SK-N-DZ (cell line): ENCODE measurements at regions not wholly inside any gene's neighbourhood (a gene's known extent, or its start where the extent isn't known, plus 50 kb on each side); places are given as distances from the start of the nearest gene placed in this dataset.
"Not testable (repeated sequence)": the region's sequence is repeated elsewhere in the genome, so short reads cannot be mapped to it uniquely, and the experiment has no call there.

Source experiments
- DNase-seq: peaks from one replicate; pipeline ENCODE4 v3.0.0-alpha.2; 2015; ENCODE audit warnings: low spot score

DNA sequence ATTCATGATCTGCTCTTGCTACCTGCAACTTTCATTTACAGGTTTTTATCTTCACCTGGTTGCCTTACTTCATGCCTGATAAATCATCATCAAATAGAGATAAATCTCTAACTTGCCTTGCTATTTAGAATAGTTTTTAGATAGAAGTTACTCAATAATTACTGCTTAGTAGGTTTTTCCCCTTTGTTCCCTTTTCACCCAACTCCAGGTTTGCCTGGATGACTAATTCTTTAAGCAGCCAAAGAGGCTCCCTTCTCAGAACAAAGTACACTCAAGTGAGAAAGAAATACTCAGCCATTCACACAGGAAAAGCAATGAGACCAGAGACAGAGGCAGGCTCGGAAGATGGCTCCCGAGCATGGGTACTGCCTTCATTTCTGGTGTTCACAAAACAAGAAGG lies 268.1 kb upstream of the CRBN start:
- no peak for DNase-seq

DNA sequence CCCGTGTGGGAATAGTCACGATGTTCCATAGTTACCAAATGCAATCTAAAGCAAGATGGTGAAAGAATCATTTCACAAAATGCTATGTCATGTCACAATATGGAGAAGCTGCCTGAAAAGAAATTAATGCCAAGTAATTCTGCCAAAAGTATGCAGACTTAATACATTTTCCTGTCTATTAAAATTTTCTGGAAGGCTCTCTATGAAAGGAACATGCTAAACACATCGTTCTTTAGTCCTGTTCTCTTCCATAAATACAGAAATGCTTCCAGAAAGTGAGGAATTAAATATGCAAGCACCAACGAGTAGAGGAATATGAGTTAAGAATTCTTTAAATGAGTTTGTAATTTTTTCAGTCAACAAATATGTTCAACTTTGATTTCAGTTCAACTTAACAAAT lies 266.8 kb upstream of the CRBN start:
- no peak for DNase-seq

DNA sequence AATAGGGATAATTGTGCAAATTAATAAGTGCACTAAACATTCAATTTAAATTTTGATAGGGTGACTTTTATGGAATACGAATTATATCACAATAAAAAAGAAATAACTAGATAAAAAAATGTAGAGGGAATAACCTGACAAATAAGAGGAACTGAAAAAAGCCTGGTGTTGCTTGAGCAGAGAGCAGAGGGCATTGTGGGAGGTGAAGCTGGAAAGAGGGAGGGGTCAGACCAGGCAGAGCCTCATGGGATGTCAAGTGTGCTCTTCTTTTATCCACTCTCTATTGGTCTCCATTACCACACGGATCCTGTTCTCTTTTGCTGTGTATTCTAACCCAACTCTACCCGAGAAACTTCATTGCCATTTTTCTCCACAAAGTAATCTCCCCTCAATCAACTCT lies 264.0 kb upstream of the CRBN start:
- no peak for DNase-seq

DNA sequence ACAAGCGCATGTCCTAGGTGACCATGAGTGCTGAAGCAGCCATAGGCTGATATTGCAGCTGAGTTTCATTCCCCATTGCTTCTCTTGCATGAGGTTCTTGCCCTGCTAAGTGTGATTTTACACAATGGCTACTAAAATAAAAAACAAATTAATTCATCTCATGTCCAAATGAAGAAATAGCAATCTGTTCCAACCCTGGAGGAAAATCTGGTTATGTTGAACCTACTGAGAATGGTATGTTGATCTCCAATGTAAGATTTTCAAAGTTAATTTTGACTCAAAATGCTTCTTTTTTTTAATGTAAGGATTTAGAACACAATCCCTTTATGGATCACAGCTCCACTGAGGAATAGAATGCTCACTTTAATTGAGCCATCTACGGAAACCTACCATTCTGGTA lies 254.2 kb upstream of the CRBN start:
- no peak for DNase-seq

DNA sequence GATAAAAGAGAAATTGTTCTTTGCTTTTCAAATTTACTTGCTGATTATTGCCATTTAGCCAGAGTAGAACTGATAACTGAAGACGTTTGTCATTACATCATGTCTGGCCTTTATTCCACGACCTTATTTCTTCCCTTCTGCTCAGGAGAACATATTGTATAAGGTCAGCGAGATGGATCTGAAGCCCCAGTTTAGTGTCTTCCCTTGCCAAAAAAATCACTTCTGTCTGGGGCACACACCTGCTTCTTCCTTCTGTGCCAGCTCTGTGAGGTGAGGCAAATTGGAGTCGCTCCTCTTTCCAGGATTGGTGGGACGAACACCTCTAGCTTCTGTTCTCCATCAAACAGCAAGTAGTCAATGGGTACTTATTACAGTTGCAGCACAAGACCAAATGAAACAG lies 250.3 kb upstream of the CRBN start:
- no peak for DNase-seq

DNA sequence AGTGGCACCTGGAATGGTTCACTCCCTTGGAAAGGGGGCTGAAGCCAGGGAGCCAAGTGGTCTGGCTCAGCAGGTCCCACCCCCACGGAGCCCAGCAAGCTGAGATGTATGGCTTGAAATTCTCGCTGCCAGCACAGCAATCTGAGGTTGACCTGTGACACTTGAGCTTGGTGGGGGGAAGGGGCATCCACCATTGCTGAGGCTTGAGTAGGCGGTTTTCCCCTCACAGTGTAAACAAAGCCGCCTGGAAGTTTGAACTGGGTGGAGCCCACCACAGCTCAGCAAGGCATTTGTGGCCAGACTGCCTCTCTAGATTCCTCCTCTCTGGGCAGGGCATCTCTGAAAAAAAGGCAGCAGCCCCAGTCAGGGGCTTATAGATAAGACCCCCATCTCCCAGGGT lies 228.2 kb upstream of the CRBN start:
- not testable (repeated sequence) for DNase-seq

DNA sequence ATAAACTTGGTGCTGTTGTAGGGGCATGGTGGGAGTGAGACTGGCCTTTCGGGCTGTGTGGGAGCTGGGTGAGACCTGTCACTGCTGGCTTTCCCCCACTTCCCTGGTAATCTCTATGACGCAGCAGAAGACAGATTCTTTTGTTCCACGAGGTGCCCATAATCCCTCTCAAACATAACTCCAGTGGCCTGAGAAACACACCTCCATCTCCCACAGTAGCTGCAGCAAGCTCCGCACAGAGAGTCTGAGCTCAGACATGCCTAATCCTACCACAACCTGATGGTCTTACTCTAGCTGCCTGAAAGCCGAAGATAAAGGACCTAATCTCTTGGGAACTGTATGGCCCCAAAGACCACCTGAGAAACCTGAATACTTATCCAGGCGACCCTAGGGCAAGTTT lies 225.6 kb upstream of the CRBN start:
- DNase-seq, result no peak

DNA sequence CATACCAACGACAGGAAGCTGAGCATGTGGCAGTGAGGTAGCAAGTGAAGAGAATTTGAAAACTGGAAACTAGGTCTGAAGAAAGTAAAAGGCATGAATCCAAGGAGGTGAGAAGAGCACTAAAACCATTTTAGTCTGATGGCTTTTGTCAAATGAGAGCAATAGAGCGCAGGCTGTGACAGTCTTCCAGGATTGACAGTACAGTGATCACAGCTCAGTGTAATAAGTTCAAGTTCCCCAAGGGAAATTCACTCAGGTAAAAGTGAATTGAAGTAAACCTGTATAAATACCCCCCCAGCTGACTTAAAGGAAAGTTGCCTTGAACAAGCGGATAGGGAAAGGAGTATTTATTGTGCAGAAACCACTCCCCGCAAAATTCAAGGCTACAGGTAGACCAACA lies 224.2 kb upstream of the CRBN start:
- no peak for DNase-seq

DNA sequence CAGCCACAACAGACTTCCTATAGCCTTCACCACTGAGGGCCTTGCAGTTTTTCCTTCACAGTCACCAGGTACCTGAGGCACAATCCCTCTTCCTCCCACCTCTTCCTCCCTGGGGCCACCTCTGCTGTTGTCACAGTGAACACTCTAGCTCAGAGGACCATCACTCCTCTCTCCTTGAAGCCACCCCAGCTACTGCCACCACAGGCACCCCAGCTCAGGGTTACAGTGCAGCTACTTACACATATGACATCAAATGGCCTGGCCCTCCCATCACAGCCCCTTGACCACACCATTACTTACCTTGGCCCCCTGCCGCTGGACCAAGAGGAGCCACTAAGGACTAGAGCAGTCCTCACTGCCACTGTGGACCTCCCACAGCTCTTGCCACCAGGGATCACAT lies 213.5 kb upstream of the CRBN start:
- DNase-seq, result no peak

DNA sequence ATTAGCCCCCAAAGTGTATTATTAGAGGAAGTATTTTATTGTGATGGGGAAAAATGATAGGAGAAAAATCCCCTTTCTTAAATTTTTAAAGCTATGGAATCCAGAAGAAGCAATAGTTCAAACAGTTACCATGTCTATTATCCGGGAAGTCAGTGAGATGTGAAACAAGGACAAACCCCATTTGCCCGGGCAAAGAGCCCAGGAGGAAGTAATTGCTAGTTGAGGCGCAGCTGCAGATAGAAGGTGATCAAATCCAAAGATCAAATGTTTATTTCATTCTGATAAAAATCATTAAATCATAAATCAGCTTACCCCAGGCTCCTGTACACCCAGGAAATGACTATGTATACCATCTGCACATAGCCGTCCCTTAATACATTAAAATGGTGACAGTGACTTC lies 204.0 kb upstream of the CRBN start:
- DNase-seq, result no peak

DNA sequence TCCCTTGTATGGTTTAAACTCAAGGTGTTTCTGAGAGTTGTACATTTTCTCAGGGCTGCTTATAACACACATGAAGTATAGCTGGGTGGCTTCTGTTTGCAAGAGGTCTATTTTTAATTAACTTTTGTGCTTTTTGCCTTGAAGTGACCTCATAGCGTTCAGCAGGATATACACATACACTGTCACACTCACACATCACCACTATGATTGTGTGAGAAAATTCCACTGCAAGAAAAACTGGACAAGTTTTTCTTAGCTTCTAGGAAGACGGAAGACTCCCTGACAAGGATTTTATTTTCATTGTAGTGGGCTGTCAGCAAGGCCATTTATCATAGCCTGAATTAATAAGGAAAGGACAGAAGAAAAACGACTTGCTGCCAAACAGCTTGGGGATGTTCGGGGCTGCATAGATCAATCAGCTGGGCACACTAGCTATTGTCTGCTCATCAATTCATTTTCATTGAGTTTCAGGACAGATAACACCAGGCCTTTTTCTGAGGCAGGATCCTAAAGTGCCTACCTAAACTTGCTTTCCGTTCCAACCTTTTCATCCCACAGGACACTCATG lies 192.8 kb upstream of the CRBN start:
- DNase-seq, result no peak

DNA sequence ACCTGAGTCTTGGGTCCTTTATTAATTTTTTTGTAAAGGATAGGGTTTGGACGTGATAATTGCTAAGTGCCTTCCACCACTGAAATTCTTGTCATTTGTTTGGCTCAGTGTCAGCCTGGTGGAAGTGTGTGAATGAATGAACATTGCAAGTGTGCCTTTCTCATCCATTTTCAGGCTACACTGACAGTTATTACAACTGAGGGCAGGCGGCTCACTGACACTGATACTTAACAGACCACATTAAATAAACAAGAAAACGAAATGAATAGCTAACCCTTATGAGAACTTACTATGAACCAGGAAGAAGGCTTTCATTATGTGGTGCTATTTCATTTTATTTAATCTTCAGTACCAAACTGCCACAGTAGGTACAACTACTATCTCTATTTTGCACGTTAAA lies 188.8 kb upstream of the CRBN start:
- peak; percentile 8 for DNase-seq

DNA sequence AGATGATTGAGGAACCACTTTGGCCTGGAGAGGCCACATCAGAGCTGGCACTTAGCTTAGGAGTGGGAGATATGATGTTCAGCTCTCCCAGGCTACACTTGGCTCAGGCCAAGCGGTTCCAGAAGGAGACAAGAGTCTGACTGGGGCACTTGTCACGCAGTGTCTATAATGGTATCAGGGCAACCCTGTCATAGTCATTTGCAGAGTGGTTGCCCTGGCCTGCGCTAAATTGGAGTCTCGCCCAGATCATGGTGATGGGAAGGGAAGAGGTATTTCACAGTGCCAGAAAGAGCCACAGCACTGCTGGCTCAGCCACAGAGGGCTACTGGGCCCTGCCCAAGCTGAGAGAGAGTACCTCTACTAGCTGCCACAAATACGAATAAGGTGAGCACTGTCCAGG lies 186.9 kb upstream of the CRBN start:
- DNase-seq, result no peak

DNA sequence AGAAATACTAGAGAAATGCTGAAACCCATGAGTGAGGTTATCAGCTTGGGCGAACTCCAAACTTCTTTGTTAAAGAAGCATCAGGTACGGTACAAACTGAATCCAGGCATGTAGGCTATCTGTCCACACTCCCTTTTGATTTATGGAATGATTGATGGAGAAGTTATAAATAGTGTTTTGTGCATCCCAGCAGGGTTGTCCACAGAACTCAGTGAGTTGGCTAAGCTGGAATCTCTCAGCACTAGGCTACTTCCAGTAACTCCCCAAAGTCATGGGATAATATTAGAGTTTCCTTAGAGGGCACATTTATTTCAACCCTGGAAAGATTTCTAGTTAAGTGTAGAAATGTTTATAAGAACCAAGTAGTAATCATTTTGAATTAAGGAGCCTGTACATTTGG lies 186.2 kb upstream of the CRBN start:
- no peak for DNase-seq

DNA sequence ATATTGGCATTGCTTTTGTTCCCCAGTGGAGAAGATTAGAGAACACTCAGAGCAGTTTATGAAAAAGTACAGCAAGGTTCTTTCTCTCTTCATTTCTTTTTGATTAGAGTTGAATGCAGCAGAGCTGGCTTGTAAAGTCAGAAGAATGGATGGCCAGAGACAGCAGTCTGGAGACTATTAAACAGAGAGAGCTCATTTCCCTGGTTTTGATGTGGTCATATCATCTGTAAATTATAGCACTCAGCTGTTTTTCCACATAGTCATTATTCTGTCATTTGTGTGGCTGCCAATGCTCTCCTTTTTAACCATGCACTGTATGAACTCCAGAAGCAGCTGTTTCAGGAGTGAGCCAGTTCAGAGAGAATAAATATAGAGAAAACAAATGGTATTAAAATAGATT lies 177.4 kb upstream of the CRBN start:
- no peak for DNase-seq

DNA sequence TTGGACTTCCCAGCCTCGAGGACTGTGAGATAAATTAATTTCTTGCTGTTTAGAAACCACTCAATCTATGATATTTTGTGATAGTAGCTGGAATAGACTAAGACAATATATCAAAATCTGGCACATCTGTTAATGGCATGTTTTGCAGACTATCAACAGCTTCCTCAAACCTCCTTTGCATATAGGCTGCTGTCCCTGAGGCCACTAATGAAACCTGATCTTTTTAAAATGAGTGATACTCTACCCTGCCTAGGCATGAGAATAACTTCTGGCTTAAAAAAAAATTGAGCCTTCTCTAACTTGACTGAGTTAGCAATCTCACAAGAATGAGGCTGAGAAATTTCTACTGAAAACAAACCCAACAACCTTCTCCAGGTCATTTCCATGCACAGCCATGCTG lies 176.0 kb upstream of the CRBN start:
- DNase-seq, result no peak

DNA sequence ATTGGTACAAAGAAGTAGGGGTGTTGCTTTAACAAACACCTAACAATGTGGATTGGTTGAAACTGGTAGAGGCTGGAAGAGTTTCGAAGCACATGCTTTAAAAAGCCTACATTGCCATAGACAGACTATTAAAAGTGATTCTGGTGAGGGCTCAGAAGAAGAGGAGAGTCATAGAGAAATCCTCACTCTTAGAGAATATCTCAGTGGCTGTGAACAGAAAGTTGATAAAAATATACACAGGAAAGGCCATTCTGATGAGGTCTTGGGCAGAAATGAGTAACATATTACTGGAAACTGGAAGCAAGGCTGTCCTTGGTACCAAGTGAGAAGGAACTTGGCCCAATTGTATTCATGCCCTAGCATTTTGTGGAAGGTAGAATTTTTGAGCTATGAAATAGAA lies 173.7 kb upstream of the CRBN start:
- DNase-seq, result no peak

DNA sequence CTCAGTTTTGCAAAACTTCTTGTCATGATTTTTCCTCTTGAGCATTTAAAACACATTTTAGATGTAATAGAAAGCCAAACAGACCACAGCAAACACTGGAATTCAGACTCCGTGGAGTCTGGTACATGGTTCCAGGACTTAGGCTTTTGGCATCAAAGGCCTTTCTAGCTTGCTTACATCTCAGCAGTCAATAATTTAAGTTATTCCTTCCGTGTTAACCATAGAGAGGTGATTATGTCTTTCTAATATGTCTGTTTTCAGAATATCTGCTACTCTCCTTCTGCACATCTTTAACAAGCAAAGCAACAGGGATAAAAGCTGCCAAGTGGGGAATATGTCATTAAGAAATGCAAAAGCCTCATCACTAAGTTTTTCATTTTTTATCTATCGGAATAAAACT lies 171.7 kb upstream of the CRBN start:
- no peak for DNase-seq

DNA sequence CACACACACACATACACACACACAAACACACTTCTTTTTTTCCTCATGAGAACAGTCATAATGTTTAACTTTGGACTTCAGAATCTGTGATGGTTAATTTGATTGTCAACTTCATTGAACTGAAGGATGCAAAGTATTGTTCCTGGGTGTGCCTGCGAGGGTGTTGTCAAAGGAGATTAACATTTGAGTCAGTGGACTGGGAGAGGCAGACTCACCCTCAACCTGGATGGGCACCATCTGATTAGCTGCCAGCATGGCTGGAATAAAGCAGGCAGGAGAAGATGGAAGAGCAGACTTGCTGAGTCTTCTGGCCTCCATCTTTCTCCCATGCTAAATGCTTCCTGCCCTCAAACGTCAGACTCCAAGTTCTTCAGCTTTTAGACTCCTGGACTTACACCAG lies 167.6 kb upstream of the CRBN start:
- not testable (repeated sequence) for DNase-seq

DNA sequence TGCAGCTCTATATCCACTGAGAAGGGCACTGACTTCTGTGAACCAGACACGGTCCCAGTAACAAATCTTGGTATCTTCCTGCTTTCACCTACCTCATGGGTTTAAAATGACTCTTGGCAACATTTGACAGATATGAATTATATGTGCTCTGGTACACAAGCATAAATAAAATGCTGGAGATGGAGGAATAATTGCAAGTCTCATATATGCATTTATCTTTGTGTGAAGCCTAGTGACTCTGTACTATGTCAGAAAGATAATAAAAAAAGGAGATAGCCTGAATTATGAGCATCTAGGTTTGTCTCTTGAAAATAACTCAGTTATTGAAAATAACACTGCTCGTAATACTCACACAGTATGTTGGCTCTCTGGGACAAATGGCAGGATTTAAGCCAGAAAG lies 167.1 kb upstream of the CRBN start:
- DNase-seq, result no peak

DNA sequence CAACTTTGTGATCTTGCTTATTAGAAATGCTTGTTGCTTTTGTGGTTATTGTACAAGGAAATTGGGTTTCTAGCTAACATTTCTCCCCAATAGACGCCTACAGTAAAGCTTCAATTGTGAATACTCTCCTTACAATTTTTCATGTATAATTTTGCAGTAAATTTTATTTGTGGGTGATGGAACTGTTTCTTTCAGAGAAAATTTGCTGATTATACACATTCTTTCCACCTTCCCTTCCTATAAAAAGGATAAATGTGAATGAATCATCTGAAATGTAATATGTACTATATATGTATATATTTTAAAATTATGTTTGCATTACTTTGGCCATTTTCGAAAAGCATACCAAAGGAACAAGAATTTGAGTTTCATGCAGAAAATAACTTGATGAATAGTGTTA lies 162.7 kb upstream of the CRBN start:
- DNase-seq, result no peak

DNA sequence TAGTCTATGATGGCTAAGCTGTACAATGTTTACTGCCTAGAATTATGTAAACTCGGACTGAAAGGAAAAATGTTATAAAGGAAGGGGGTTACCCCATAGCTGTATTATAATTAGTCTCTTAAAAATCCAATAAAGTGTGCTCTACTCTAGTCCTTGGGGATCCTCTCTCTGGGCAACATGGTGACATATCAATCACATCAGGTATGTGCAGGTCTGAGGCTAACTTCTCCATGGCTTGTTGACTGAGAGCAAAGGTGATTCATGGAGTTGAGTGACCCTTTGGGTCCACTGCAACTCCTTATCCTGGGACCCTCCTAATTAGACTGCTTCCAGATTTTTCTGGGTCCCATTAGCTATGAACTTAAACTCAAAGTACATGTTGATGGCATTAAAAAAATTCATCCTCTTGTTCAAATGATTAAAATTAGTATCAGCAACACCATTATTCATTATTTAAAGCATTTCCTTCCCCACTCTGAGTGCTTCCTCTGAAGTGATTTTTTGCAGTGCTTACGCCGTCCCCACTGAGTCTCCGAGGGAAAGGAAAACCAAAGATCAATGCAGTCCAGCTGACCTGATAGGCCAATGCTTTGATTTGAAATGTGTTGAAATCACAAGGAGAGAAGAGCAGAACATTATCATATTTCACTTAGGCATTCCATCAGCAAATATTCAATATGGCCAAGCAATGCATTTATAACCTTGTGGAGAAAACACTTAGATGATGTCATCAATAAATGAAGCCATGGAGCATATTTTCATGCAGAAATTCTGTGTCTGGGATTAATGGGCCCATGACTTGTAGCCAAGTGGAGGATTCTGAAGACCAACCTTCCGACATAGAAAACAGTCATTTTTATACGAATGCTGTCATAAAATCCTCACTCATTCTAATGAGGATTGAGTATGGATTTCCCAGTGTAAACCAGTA lies 161.7 kb upstream of the CRBN start:
- DNase-seq, result no peak

DNA sequence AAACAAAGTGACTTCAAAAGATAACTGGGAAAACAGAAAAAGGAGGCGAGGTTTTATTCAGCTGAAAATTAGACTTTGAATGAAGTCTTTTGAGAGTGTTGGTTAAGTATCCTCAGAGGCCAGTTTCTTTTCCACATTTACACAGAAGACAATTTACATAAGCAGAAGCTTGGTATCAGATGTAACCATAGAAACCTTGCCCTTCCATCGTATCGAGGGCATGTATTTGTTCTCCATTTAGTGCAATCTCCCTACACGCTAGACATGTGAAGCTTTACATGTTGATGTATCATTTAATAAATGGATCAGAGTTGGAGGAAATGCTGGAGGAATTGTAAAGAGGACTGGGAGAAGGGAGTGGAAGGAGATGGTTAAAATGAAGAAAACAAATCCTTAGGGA lies 161.0 kb upstream of the CRBN start:
- DNase-seq, result no peak

DNA sequence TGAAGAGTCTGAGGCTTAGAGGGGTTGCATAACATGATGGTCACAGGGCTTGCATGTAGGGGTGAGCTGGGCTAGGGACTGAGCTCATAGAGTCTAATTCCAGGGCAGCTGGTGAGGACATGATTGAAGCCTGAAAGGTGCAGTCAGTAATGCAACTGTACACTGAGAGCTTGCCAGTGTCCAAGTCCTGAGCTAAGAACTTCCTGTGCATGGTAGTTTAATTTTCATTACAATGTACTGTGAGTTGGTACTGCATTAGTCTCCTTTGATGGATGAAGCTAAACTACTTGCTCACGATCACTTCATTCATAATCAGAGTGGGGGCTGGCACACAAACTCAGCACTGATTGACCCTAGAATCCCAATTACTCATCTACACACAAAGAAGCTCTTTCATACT lies 156.4 kb upstream of the CRBN start:
- DNase-seq, result no peak
